ENCODE measurements at regions not wholly inside any gene's neighbourhood (a gene's known extent, or its start where the extent isn't known, plus 50 kb on each side); places are given as distances from the start of the nearest gene placed in this dataset.

DNA sequence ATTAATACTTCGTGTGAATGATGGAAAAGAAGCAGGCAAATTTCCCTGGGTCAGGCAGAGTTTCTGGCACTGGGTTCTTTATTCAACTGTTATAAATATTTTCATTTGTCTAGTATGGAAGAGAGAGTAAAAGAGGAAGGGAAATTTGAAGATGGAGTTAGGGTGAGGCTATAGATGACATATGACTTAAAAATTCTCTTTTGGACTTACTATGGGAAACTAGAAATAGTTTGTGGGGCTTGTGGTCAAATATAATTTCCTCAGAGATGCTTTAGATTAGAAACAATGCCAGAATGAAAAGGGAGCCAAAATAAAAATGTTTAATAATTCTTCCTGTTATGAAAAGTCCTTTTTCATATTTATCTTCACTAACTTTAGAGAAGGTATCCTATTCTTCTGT, 103.2 kb downstream of the GC start:
- no peak for TF ChIP-seq USF1 (IDR thresholded peaks at IDR 0.05)
- no peak for TF ChIP-seq RAD21 (IDR thresholded peaks at IDR 0.05; ENCODE audit: low read depth)
- TF ChIP-seq ZBTB7A (IDR thresholded peaks at IDR 0.05; ENCODE audit: low read depth), result no peak
- TF ChIP-seq CEBPB (IDR thresholded peaks at IDR 0.05), result no peak
- TF ChIP-seq FOXM1 (IDR thresholded peaks at IDR 0.05; ENCODE audit: borderline replicate concordance, low read depth), result no peak
- no peak for TF ChIP-seq TCF12 (IDR thresholded peaks at IDR 0.05; ENCODE audit: low read depth)
- no peak for TF ChIP-seq YY1 (IDR thresholded peaks at IDR 0.05; ENCODE audit: low read depth)
- TF ChIP-seq CREB1 (IDR thresholded peaks at IDR 0.05; ENCODE audit: low read depth), result no peak
- no peak for TF ChIP-seq EGR1 (IDR thresholded peaks at IDR 0.05)
- no peak for TF ChIP-seq NFIC (IDR thresholded peaks at IDR 0.05)
- TF ChIP-seq MAX (IDR thresholded peaks at IDR 0.05), result no peak
- TF ChIP-seq TEAD4 (IDR thresholded peaks at IDR 0.05), result no peak
- TF ChIP-seq EP300 (IDR thresholded peaks at IDR 0.05; ENCODE audit: borderline replicate concordance), result no peak
- no peak for TF ChIP-seq TAF1 (IDR thresholded peaks at IDR 0.05; ENCODE audit: low read depth)
- TF ChIP-seq, protein P1, sequence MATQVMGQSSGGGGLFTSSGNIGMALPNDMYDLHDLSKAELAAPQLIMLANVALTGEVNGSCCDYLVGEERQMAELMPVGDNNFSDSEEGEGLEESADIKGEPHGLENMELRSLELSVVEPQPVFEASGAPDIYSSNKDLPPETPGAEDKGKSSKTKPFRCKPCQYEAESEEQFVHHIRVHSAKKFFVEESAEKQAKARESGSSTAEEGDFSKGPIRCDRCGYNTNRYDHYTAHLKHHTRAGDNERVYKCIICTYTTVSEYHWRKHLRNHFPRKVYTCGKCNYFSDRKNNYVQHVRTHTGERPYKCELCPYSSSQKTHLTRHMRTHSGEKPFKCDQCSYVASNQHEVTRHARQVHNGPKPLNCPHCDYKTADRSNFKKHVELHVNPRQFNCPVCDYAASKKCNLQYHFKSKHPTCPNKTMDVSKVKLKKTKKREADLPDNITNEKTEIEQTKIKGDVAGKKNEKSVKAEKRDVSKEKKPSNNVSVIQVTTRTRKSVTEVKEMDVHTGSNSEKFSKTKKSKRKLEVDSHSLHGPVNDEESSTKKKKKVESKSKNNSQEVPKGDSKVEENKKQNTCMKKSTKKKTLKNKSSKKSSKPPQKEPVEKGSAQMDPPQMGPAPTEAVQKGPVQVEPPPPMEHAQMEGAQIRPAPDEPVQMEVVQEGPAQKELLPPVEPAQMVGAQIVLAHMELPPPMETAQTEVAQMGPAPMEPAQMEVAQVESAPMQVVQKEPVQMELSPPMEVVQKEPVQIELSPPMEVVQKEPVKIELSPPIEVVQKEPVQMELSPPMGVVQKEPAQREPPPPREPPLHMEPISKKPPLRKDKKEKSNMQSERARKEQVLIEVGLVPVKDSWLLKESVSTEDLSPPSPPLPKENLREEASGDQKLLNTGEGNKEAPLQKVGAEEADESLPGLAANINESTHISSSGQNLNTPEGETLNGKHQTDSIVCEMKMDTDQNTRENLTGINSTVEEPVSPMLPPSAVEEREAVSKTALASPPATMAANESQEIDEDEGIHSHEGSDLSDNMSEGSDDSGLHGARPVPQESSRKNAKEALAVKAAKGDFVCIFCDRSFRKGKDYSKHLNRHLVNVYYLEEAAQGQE (IDR thresholded peaks at IDR 0.05; ENCODE audit: low read depth), result no peak

GRCh38 chr4:71677568-71677967, 106.3 kb downstream of the GC start:
- TF ChIP-seq TAF1 (IDR thresholded peaks at IDR 0.05; ENCODE audit: low read depth) (no peak), USF1 (IDR thresholded peaks at IDR 0.05) (no peak), CEBPB (IDR thresholded peaks at IDR 0.05) (no peak), RAD21 (IDR thresholded peaks at IDR 0.05; ENCODE audit: low read depth) (no peak), NFIC (IDR thresholded peaks at IDR 0.05) (no peak), TCF12 (IDR thresholded peaks at IDR 0.05; ENCODE audit: low read depth) (no peak), ZBTB7A (IDR thresholded peaks at IDR 0.05; ENCODE audit: low read depth) (no peak), YY1 (IDR thresholded peaks at IDR 0.05; ENCODE audit: low read depth) (no peak), CREB1 (IDR thresholded peaks at IDR 0.05; ENCODE audit: low read depth) (no peak), TEAD4 (IDR thresholded peaks at IDR 0.05) (no peak)
- TF ChIP-seq, protein P1 (IDR thresholded peaks at IDR 0.05; ENCODE audit: low read depth), result no peak

DNA sequence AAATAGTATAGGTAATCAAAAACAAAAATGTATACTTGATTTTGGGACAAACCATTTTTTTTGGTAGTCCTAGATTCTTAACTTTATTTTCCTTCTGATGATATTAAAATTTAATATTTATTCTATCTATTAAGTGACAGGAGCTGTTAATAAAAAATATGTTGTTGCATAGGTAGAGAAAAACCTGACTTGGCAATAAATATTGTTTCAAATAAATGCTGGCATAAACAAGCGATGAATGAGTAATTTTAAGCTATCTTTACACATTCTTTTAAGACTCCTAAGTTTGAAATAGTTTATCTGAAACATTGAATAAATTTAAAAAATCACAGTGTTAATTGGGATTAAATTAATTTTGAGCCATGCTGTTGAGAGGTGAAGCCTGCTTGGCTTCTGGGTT, 114.6 kb downstream of the GC start:
- no peak for TF ChIP-seq CEBPB (IDR thresholded peaks at IDR 0.05)
- no peak for TF ChIP-seq ZBTB7A (IDR thresholded peaks at IDR 0.05; ENCODE audit: low read depth)
- TF ChIP-seq EGR1 (IDR thresholded peaks at IDR 0.05), result no peak
- TF ChIP-seq TEAD4 (IDR thresholded peaks at IDR 0.05), result no peak
- TF ChIP-seq CREB1 (IDR thresholded peaks at IDR 0.05; ENCODE audit: low read depth), result no peak
- TF ChIP-seq EP300 (IDR thresholded peaks at IDR 0.05; ENCODE audit: borderline replicate concordance), result no peak
- TF ChIP-seq TAF1 (IDR thresholded peaks at IDR 0.05; ENCODE audit: low read depth), result no peak
- TF ChIP-seq MAX (IDR thresholded peaks at IDR 0.05), result no peak

DNA sequence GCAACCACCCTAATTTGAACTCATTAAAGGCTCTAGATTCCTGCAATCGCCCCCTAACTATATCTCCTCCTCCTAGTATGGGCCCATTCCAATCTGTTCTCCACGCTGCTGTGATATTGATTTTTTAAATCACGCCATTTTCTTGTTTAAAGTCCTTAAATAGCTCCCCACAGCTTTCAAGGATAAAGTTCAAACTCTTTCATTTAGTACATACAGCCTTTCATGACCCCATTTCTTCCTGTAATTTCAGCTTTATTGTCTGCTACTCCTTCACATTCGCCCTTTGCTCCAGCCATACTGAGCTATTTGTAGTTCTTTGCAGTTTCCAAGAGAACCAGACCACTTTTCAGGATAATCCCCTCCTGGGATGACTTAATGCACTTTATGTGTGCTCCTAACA, 118.5 kb downstream of the GC start:
- TF ChIP-seq FOXM1 (IDR thresholded peaks at IDR 0.05; ENCODE audit: borderline replicate concordance, low read depth), result no peak
- no peak for TF ChIP-seq EP300 (IDR thresholded peaks at IDR 0.05; ENCODE audit: borderline replicate concordance)
- no peak for TF ChIP-seq TEAD4 (IDR thresholded peaks at IDR 0.05)
- TF ChIP-seq EGR1 (IDR thresholded peaks at IDR 0.05), result no peak
- no peak for TF ChIP-seq MAX (IDR thresholded peaks at IDR 0.05)
- no peak for TF ChIP-seq YY1 (IDR thresholded peaks at IDR 0.05; ENCODE audit: low read depth)

DNA sequence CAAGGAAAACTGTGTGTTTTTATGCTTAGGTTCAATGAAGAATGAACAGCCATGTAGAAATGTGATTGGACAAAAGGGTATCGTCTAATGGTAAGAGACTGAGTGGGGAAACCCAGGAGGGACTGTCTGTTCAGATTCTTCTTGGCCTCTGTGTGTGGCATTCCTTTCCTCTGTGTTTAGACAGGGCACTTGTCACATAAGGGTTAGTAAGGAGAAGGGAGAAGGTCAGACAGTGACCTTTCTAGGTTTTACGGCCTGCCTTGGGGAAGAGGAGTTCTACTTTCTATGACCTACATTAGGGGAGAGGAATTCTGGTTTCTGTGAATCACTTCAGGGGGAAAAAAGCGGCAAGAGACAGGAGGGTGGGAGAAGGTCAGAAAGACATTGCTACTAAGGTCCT, 119.5 kb downstream of the GC start:
- TF ChIP-seq TCF12 (IDR thresholded peaks at IDR 0.05; ENCODE audit: low read depth), result no peak
- TF ChIP-seq MAX (IDR thresholded peaks at IDR 0.05), result no peak
- TF ChIP-seq CEBPB (IDR thresholded peaks at IDR 0.05), result no peak
- TF ChIP-seq, protein P1 (IDR thresholded peaks at IDR 0.05; ENCODE audit: low read depth), result no peak
- no peak for TF ChIP-seq NFIC (IDR thresholded peaks at IDR 0.05)
- TF ChIP-seq RAD21 (IDR thresholded peaks at IDR 0.05; ENCODE audit: low read depth), result no peak
- TF ChIP-seq ZBTB7A (IDR thresholded peaks at IDR 0.05; ENCODE audit: low read depth), result no peak
- no peak for TF ChIP-seq TEAD4 (IDR thresholded peaks at IDR 0.05)
- no peak for TF ChIP-seq YY1 (IDR thresholded peaks at IDR 0.05; ENCODE audit: low read depth)
- TF ChIP-seq EGR1 (IDR thresholded peaks at IDR 0.05), result no peak
- no peak for TF ChIP-seq CREB1 (IDR thresholded peaks at IDR 0.05; ENCODE audit: low read depth)
- no peak for TF ChIP-seq FOXM1 (IDR thresholded peaks at IDR 0.05; ENCODE audit: borderline replicate concordance, low read depth)
- TF ChIP-seq TAF1 (IDR thresholded peaks at IDR 0.05; ENCODE audit: low read depth), result no peak
- no peak for TF ChIP-seq EP300 (IDR thresholded peaks at IDR 0.05; ENCODE audit: borderline replicate concordance)
- TF ChIP-seq USF1 (IDR thresholded peaks at IDR 0.05), result no peak
